Hepatocyte (in vitro differentiated cells): ENCODE measurements at regions not wholly inside any gene's neighbourhood (a gene's known extent, or its start where the extent isn't known, plus 50 kb on each side); places are given as distances from the start of the nearest gene placed in this dataset.

ENCODE experiments used
- DNase-seq: peaks from one replicate; pipeline ENCODE4 v3.0.0-alpha.2; 2016; ENCODE audit warnings: low spot score
- H2AFZ ChIP-seq: fragments of 200-600 bp; sonication (generic); 2 replicates; pipeline ENCODE4 v1.6.0; 2016; ENCODE audit warnings: antibody characterized with exemption, mild to moderate bottlenecking
- H3K27ac ChIP-seq: fragments of 200-600 bp; sonication (generic); 2 replicates; pipeline ENCODE4 v1.5.1; 2016; ENCODE audit warnings: mild to moderate bottlenecking
- H3K27me3 ChIP-seq: fragments of 200-600 bp; sonication (generic); 2 replicates; pipeline ENCODE4 v1.6.1; 2016
- H3K36me3 ChIP-seq: fragments of 200-600 bp; sonication (generic); replicated peaks from 2 replicates; pipeline ENCODE4 v1.5.1; 2016; ENCODE audit warnings: low read depth; ENCODE audit not compliant: insufficient read depth
- H3K4me1 ChIP-seq: fragments of 200-600 bp; sonication (generic); 2 replicates; pipeline ENCODE4 v1.5.1; 2016; ENCODE audit warnings: mild to moderate bottlenecking, moderate library complexity; ENCODE audit not compliant: insufficient read depth
- H3K4me2 ChIP-seq: fragments of 200-600 bp; sonication (generic); 2 replicates; pipeline ENCODE4 v1.6.0; 2016
- H3K4me3 ChIP-seq: fragments of 200-600 bp; sonication (generic); 2 replicates; pipeline ENCODE4 v1.5.1; 2016; ENCODE audit warnings: mild to moderate bottlenecking
- H3K79me2 ChIP-seq: fragments of 200-600 bp; sonication (generic); 2 replicates; pipeline ENCODE4 v1.6.0; 2017; ENCODE audit warnings: mild to moderate bottlenecking
- H3K9me2 ChIP-seq: fragments of 200-600 bp; sonication (generic); replicated peaks from 2 replicates; pipeline ENCODE4 v1.6.0; 2017; ENCODE audit warnings: mild to moderate bottlenecking; ENCODE audit not compliant: insufficient read depth
- H3K9me3 ChIP-seq: fragments of 200-600 bp; sonication (generic); 2 replicates; pipeline ENCODE4 v1.5.1; 2016; ENCODE audit warnings: low read depth, mild to moderate bottlenecking
- H4K20me1 ChIP-seq: fragments of 200-600 bp; sonication (generic); 2 replicates; pipeline ENCODE4 v1.6.0; 2016; ENCODE audit warnings: mild to moderate bottlenecking; ENCODE audit not compliant: insufficient read depth, poor library complexity, severe bottlenecking
- CTCF ChIP-seq: fragments of 200-600 bp; sonication (generic); IDR thresholded peaks from 2 replicates; pipeline ENCODE4 v1.5.1; 2016; ENCODE audit warnings: antibody characterized with exemption, mild to moderate bottlenecking; ENCODE audit not compliant: poor library complexity
- EZH2 ChIP-seq: fragments of 200-600 bp; sonication (generic); IDR thresholded peaks from 2 replicates; pipeline ENCODE4 v1.6.1; 2016; ENCODE audit warnings: antibody characterized with exemption, mild to moderate bottlenecking, borderline replicate concordance
- EZH2phosphoT487 ChIP-seq: fragments of 200-600 bp; sonication (generic); IDR thresholded peaks from one replicate; pipeline ENCODE4 v1.6.1; 2018; ENCODE audit warnings: antibody characterized with exemption, mild to moderate bottlenecking, low read depth, moderate library complexity; ENCODE audit not compliant: unreplicated experiment, severe bottlenecking
- WGBS: methylation state at CpG from one replicate; pipeline ENCODE4 v1.1.6; 2016; ENCODE audit warnings: low lambda C conversion rate; ENCODE audit errors: missing lambda C conversion rate; 5-methylcytosine and 5-hydroxymethylcytosine counted together

- TF ChIP-seq EZH2phosphoT487, result no peak
- TF ChIP-seq EZH2, result no peak
- no peak for TF ChIP-seq CTCF
- no peak for DNase-seq
- no peaks in the 10 kb centered on the region for H3K27me3 ChIP-seq
- H3K4me3 ChIP-seq, result no peak overlapping the region
- 77% methylated on average over 7 of the region's 7 CpGs for WGBS
- H3K79me2 ChIP-seq, result no peaks in the 10 kb centered on the region
- no peaks in the 10 kb centered on the region for H4K20me1 ChIP-seq
- no peaks in the 10 kb centered on the region for H3K9me2 ChIP-seq
- H2AFZ ChIP-seq, result no peak overlapping the region
- H3K4me2 ChIP-seq, result no peak overlapping the region
- H3K9me3 ChIP-seq, result no peaks in the 10 kb centered on the region
- no peaks in the 10 kb centered on the region for H3K4me1 ChIP-seq
- H3K27ac ChIP-seq, result no peak overlapping the region
- H3K36me3 ChIP-seq, result no peaks in the 10 kb centered on the region
Observed at GRCh38 chr20:60389882-60390281, 431.7 kb downstream of the CDH26 start.

GRCh38 chr20:60395991-60396390 lies 437.8 kb downstream of the CDH26 start:
- 61% methylated on average over 3 of the region's 3 CpGs for WGBS
- Histone ChIP-seq H3K4me3 (no peak overlapping the region), H3K36me3 (no peaks in the 10 kb centered on the region), H3K27ac (no peak overlapping the region), H3K4me2 (no peak overlapping the region), H2AFZ (no peak overlapping the region), H3K27me3 (no peaks in the 10 kb centered on the region), H3K79me2 (no peaks in the 10 kb centered on the region), H3K9me3 (no peaks in the 10 kb centered on the region), H3K9me2 (no peaks in the 10 kb centered on the region), H4K20me1 (no peaks in the 10 kb centered on the region), H3K4me1 (no peaks in the 10 kb centered on the region)
- DNase-seq, result no peak
- TF ChIP-seq EZH2phosphoT487 (no peak), EZH2 (no peak), CTCF (no peak)

- Histone ChIP-seq H3K79me2 (no peaks in the 10 kb centered on the region), H4K20me1 (no peaks in the 10 kb centered on the region), H3K4me2 (no peak overlapping the region), H3K4me3 (no peak overlapping the region), H3K9me2 (no peaks in the 10 kb centered on the region), H3K27ac (no peak overlapping the region), H3K4me1 (no peaks in the 10 kb centered on the region), H3K27me3 (no peaks in the 10 kb centered on the region), H2AFZ (no peak overlapping the region), H3K9me3 (no peaks in the 10 kb centered on the region), H3K36me3 (no peaks in the 10 kb centered on the region)
- DNase-seq, result no peak
- no peak for TF ChIP-seq CTCF
- TF ChIP-seq EZH2, result no peak
- no peak for TF ChIP-seq EZH2phosphoT487
- WGBS, result 93% methylated on average over 1 of the region's 1 CpG
Observed at GRCh38 chr20:60400567-60400966, 442.3 kb downstream of the CDH26 start.
